Prostate gland (tissue), 2 donors: ENCODE measurements at regions not wholly inside any gene's neighbourhood (a gene's known extent, or its start where the extent isn't known, plus 50 kb on each side); places are given as distances from the start of the nearest gene placed in this dataset.
"Not testable (repeated sequence)": the region's sequence is repeated elsewhere in the genome, so short reads cannot be mapped to it uniquely, and the experiment has no call there.

Experiments used
- CTCF ChIP-seq, 4 experiments: fragments of 200-600 bp in 2 of 4; fragments of 450-650 bp in 2 of 4; sonication (generic) in 2 of 4; IDR thresholded peaks; 1 replicate in 3 of 4; 2 replicates in 1 of 4; pipeline ENCODE4 v1.5.1; 2016 to 2019; ENCODE audit warnings: antibody characterized with exemption in 4 of 4, mild to moderate bottlenecking in 2 of 4, moderate library complexity in 2 of 4
- POLR2A ChIP-seq: fragments of 450-650 bp; IDR thresholded peaks from one replicate; pipeline ENCODE4 v1.6.1; 2016; ENCODE audit warnings: antibody characterized with exemption, mild to moderate bottlenecking
- POLR2AphosphoS5 ChIP-seq: sonication (generic); formaldehyde crosslinking; IDR thresholded peaks from one replicate; pipeline ENCODE4 v1.6.1; 2017; ENCODE audit warnings: antibody characterized with exemption

GRCh38 chr4:49219489-49220225 lies 233.6 kb downstream of the CWH43 start:
- TF ChIP-seq POLR2A; CTCF (IDR thresholded peaks at IDR 0.05); POLR2AphosphoS5: not testable (repeated sequence)
